SHP77 (cell line): ENCODE measurements at regions not wholly inside any gene's neighbourhood (a gene's known extent, or its start where the extent isn't known, plus 50 kb on each side); places are given as distances from the start of the nearest gene placed in this dataset.

Experiments
- DNase-seq, 2 experiments: peaks; one replicate each; lab custom pipeline; 2025; lab: John Stamatoyannopoulos, UW

DNA sequence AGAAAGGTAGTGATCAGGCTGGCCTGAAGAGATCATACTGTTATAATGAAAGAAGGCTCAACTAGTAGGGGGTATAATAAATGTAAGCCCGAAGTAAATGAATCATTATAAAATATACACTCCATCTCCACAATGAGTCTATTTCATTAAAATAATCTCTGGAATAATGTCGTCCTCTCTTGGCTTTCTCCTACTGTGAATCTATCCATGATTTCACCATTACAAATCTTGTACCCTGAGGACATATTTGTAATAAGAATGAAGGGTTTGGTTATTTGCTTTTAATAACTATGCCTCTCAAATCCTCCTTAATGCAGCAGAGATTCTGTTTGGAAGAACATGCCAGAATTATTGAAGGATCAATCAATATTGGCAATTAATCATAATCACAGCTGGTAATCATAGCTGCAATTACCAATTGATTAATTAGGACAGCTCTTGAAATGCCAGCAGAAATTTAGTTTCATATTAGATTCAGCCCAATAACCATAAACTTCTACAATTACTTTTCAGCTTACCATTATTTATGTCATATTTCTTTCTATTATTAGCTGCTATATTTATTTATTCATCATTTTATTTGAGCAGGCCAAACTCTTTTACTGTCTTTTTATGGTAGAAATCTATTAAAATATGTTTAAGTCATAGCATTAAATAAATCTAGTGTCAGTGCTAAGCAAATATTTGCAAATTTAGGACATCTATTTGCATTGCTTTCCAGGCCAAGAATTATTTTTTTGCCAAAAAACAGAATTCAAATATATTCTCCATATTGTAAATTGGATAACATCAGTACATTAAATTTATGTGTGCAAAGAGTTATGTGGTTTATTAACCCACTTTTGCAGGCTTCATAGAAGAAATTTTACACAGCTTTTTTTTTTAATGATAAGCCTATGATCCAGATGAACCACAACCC lies 588.4 kb upstream of the LRRC4C start:
- no peak for DNase-seq

DNA sequence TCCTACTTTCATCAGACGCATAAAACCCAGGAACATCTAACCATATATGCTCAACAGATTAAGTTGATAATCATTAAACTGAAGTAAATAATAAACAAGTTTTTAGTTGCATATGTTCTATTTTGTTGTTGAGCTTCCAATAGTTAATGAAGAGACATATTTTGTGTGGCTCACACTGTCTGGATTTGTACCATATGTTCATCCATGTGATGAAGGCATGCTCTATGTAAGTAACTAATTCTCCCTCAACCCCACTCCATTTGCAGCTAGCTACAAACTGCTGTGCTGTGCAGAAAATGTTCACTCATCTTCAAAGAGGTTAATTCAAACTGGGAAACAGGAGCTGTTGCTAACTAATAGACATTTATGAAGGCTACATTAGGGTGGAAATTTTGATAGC lies 589.7 kb upstream of the LRRC4C start:
- no peak for DNase-seq

DNA sequence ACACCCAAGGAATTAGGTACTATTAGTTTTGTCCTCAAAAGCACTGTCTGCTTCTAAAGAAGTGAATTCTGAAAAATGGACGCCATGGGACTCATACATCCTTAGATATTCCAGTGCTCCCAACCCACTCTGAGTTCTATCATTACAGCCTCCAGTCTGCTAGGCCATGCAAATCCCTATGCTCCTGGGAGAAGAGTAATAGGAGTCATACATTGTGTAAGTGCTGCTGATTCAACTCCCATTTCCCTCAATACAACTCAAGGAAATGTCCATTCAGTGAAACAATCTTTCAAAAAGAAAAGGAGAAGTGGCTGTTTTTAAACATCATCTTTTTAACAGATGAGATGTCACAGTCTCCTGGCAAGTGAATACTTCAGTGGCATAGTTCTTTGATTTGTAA lies 590.2 kb upstream of the LRRC4C start:
- no peak for DNase-seq

DNA sequence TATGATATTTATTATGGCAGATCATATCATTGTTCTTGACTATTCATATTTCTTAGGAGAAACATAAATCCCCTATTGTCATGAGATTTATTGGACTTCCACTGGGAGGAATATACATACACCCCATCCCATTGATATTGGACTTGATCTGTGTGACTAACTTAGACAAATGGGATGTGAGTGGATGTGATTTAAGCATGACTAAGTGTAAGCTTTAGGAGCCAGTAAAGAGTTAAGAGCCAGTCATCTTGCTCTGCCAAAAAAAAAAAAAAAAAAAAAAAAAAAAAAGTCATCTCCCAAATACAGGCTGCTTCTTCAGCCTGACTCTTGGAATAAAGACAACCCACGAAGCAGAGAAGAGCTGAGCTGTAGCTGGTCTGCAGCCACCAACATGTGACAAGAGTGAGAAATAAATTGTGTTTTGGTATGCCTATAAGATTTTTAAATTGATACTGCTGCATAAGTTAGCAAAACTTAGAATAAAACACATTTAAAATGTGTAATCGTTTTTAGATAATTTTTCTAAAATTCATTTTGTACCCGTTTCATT lies 595.0 kb upstream of the LRRC4C start:
- no peak for DNase-seq

DNA sequence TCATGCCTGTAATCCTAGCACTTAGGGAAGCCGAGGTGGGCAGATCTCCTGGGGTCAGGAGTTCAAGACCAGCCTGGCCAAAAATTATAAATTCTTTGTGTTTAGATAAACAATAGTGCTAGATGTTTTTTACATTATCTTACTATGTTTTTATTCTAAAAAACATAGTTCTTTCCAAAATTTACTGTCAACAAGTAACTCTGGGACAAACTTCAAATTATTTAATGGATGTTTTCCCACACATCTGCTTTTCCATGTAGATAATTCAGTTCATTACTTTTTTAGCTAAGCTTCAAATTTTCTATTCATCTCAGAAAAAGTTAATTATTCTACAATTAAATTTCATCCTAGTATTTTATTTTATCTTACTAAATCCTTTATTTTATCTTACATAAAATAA lies 596.2 kb upstream of the LRRC4C start:
- no peak for DNase-seq

DNA sequence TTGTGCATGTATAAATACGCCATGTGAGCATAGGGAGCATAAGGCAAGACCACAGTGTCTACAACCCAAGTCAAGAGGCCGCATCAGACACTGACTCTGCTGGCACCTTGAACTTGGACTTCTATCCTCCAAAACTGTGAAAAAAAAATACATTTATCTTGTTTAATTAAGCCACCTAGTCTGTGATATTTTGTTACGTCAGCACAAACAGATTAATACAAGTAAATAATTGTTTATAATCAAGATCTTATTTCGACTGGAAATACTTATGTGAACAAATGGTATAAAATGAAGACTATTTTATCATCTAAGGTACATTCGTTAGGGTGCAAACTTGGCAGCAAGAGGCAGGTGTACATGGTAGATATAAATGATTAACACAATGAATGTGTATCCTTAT lies 599.3 kb upstream of the LRRC4C start:
- DNase-seq: no peak

DNA sequence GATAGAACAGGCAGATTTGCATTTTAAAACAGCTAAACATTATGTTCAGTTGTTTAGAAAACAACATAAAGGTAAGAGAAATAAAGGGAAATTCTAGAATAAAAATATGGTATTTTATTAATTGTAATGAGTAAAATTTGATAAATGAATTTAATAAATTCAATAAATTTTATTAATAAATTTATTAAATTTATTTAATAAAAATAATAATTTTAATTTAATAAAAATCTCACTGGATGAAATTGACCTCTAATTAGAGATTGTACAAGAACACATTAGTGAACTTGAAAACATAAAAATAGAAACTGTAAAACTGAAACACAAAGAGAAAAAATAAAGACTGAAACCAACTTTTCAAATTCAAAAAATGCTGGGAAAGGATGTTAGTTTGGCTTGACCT lies 605.7 kb upstream of the LRRC4C start:
- DNase-seq: no peak

DNA sequence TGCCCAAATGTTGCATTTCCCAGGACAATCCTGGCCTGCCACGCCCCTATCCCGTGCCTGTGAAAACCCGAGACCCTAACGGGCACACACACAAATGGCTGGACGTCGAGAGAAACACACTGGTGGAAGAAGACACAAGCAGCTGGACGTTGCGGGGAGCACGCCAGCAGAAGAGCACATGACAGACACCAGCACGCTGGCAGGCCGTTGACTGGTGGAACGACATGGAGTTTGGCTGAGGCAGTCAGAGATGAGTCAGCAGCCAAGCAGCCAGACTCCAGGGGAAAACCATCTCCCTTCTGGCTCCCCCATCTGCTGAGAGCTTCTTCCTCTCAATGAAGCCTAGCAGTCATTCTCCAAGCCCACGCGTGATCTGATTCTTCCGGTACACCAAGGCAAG lies 606.7 kb upstream of the LRRC4C start:
- peak; percentile 37 to 55 for DNase-seq

DNA sequence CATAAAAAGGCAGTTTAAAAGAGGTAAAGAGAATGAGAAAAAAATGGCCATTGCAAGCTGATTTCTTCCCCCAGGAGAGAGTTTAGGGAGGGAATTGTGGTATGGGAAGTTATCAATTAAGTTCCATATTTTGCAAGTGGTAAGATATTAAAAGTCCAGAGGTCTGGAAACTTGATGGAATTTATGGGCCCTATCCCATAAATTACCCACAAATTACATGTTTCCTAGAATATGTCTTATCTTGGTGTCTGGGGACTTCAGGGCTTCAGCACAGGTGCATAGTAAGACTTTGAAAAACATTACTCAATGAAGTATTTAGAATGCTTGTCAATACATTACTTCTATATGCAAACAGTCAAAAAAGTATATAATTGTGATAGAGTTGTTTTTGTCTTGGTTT lies 614.9 kb upstream of the LRRC4C start:
- DNase-seq: no peak

DNA sequence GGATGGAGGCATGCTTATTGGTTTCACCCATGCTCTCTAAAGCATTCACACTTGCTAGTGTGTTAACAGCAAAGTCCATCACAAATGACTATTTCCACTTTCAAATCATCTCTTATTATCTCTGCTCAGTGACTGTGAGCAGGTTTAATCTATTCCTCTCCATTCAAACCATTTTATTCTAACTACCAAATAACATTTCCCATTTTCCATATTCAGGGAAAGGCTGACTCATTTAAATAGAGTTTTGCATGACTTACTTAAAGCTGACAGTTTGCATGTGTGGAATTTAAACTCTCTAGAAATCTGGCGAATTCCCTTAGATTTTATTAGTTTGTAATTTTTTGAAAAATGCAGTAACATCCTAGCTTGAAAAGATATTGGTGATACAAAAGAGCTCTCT lies 615.7 kb upstream of the LRRC4C start:
- DNase-seq: no peak

DNA sequence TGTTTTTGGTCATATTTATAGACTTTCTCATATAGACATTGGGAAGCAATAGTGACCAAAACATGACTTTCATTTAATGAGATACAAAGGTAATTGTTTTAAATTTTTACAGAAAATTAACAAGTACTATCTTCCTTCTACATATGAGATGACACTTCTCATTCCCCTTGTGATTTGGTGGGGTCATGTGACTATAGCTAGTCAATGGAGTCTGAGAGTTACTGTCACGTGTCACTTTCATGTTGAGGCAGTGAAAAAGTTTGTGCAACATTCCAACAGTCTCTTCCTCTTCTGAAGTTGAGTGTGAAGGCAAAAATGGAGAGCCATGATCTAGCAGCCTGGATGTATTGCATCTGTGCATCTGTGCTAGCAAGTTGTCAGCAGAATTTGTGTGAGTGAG lies 618.3 kb upstream of the LRRC4C start:
- no peak for DNase-seq

DNA sequence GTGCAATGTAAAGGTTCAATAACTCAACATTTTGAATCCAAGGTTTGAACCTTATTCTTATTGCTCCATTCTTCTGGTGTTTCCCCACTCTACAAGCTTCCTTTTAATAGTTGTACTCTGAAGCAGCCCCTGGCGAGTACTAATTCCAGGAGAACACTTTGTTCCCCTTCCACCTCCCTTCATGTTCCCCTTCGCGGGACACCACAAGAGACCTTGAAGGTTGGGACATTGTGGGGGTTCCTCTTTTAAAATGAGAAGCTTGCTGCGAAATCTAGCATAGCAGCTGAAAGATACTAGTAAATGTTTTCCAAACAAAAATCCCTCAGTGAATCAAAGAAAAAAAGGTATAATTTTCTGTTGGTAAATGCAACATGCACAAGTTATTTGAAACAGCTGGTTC lies 626.3 kb upstream of the LRRC4C start:
- no peak for DNase-seq

DNA sequence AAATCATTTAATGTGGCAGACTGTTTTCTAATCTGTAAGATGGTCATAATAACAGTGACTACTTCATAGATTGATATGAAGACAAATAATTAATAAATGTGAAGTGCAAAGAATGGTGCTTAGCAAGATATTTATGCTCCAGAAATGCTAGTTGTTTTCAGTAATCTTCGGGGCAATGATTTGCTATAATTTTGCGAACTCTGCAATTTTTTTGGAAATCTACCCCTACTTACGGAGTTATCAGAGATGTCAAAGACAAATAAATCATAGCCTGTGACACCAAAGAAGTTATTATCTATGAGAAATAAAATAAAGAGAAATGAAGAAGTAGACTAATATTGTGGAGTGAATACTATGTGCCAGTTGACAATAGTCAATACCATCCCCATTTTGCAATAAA lies 634.1 kb upstream of the LRRC4C start:
- DNase-seq: no peak

DNA sequence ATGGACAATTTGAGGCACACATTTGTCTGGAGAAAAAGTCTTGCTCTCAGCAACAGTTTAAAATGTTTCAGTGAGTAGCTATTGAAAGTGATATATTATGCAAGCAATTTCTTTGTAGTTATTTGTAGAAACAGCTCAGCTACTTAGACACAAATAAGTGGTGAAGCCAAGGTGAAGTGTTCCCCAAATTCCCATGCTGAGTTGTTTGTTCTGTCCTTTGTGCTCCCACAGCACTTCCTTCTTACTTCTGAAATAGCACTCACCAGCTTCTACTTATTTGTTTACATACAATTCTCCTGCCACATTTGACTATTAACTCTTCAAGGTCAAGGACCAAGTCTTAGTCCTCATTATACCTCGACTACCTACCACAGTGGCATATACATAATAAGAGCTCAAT lies 638.6 kb upstream of the LRRC4C start:
- DNase-seq: no peak

DNA sequence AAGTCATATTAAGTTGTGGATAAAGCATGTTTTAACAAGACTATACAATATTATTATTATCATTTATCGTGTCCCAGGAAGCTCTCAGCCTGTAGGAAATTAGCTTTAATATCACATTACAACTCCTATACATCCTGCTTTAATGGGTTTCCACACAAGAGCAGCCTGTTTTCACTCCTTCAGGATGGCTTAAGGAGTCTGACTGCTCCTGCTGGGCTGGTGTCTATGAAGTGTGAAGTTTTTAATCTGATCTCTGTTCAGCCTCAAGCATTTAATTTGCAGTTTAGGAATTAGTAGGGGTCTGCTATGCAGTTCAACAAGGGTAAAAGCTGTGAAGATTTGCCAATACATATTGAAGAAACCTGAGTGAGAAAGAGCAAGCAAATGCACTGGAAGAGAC lies 653.4 kb upstream of the LRRC4C start:
- DNase-seq: no peak

DNA sequence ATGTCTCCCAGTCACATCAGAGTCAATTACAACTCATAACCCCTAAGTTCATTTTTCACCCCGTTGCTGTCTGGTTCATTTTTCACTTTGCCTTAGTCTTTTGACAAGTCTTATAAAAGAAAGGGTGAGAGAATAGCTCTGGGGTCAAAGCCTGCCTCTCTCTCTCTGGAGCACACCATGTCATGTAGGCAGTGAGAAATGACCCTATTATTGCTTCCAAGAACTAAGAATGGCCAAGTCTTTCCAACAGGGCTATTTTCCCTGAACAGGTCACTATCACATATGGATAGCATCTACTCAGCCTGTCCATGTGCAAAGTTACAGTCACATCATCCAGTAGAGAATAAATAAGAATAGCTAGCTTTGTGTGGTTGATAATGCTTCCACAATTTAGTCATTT lies 655.5 kb upstream of the LRRC4C start:
- no peak for DNase-seq

DNA sequence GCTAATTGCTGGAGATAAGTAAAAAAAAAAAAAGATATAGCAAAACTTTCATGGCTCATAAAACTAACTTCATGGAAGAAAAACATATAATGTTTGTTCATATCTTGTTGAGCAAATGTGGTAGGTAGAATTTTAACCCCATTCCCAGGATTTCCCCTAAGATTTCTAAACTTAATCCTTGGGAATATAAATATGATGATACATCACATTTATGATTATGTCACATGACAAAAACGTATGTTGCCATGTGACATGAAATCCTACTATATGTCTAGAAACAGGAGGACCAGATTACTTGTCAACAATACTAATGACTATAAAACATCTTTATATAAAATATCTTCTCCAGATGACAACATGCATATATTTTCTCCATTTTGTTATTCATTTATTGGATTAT lies 679.0 kb upstream of the LRRC4C start:
- DNase-seq: no peak

DNA sequence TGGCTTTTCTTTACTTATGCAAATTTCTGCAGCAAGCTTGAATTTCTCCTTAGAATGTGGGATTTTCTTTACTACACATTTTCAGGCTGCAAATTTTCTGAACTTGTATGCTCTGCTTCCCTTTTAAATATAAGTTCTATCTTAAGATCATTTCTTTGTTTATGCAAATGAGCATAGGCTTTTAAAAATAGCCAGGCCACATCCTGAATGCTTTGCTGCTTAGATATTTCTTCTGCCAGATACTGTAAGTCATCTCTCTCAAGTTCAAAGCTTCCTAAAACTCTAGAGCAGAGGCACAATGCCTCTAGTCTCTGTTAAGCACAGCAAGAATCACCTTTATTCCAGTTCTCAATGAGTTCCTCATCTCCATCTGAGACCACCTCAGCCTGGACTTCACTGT lies 685.9 kb upstream of the LRRC4C start:
- no peak for DNase-seq

DNA sequence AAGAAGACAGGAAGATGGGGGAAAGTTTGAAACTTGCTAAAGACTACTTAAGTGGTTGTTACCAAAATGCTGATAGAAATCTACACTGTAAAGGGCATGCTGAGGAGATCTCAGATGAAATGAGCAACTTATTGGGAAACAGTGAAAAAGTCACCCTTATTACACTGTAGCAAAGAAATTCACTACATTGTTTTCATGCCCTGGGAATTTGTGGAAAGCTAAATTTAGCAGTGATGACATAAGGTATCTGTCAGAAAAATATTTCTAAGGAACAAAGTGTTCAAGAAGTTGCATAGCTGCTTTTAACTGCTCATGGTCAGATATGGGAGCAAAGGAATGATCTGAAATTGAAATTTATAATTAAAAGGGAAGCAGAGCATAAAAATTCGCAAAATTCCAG lies 702.4 kb upstream of the LRRC4C start:
- DNase-seq: no peak

DNA sequence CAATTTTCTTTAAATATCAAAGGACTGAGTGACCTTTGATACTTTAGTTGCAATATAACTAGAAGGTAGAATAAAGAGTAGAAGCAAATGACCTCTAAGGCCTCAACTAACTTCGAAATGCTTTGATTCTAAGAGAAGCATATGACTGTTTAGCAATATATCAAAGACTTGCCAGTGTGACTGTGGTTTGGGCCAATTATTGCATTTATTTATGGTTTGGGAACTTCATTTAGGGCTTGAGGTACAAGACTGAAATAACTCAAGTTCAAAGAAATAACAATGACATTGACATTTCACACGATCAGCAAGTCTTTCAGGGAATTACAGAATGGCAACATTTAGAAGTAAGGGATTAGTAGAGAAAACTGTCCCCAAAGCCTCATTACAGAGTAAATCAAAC lies 709.7 kb upstream of the LRRC4C start:
- DNase-seq: no peak

DNA sequence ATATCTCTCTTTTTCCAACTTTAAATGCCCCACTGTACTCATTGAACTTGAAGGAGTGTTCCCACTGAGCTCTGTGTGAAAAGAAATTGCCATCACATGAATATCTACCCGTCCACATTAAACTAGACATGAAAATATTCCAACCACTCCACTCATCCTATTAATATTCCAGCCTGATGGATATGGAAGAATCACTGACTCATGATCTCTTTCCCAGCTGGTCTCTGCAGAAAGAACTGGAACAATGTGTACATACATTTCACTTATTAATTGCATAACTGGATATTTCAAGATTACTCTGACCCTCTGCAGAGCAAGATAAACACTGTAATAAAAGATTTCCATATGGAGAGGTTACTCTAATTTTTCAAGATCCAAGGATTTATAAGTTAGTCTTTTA lies 711.1 kb upstream of the LRRC4C start:
- DNase-seq: no peak

DNA sequence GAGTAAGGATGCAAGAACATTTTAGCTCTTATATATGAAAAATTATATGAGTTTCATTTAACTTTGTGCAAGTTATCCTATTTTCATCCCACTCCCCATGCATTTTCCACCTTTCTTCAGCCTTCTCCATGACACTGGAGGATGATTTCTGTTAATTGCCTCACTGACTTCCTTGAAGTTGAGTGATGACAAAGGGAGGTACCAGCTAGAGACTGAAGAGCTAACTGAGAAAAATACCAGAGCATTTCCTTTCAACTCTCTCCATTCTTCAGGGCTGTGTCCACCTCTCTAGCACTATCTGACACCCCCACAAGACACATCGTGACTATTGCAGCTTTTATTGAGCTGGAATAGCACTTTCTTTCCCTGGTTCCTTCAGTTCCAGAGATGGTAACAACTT lies 711.6 kb upstream of the LRRC4C start:
- no peak for DNase-seq

DNA sequence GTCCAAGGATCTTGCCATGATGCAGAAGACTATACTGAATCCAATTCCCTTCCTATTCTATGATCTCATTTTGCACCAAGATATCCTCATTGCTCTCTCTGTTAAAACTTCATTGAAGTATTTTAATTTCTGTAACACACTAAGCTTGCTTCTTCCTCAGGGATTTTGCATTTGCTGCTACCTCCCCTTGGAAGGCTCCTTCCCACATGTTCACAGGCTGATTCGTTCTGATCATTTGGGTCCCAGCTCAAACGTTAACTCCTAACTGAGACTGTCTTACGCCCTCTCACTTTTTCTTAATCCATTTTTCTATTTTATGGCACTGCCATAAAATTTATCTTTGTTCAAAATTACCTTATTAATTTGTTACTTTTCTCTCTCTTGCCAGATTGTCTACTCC lies 713.0 kb upstream of the LRRC4C start:
- no peak for DNase-seq

DNA sequence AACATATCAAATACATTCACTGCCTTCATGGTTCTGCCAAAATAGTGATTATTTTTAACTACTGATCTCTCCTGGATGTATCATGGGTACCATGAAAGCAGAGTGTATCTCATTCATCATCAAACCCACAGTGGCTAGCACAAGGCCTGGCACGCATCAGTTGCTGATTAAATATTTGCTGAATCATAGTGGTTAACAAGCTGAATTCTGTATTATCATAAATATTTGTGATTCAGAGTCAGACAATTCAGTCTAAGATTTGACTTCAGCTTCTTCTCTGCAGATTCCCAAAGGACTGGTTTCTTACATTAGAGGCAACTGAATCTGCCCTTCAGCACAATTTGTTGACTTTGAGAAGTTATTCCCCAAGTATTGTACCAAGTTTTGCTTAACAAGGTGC lies 715.8 kb upstream of the LRRC4C start:
- DNase-seq: no peak
